H9 (cell line): ENCODE measurements at regions not wholly inside any gene's neighbourhood (a gene's known extent, or its start where the extent isn't known, plus 50 kb on each side); places are given as distances from the start of the nearest gene placed in this dataset.

Experiments
- DNase-seq: peaks from one replicate; pipeline ENCODE4 v3.0.0-alpha.2; 2017
- H2AFZ ChIP-seq: one replicate; pipeline ENCODE4 v1.6.1; 2013; ENCODE audit warnings: mild to moderate bottlenecking, low read length, control low read depth, moderate library complexity
- H2AK5ac ChIP-seq: 2 replicates; pipeline ENCODE4 v1.6.1; 2013; ENCODE audit warnings: low read length, control low read depth, mixed read lengths; ENCODE audit not compliant: insufficient read length
- H2BK120ac ChIP-seq: one replicate; pipeline ENCODE4 v1.6.1; 2013; ENCODE audit warnings: low read depth, mild to moderate bottlenecking, low read length, control low read depth, inconsistent platforms; ENCODE audit not compliant: poor library complexity, severe bottlenecking
- H2BK12ac ChIP-seq: 2 replicates; pipeline ENCODE4 v1.6.1; 2013; ENCODE audit warnings: low read length, control low read depth, mixed read lengths, low read depth; ENCODE audit not compliant: insufficient read length
- H2BK15ac ChIP-seq: 2 replicates; pipeline ENCODE4 v1.6.1; 2013; ENCODE audit warnings: low read depth, low read length, control low read depth
- H2BK20ac ChIP-seq: one replicate; pipeline ENCODE4 v1.6.1; 2013; ENCODE audit warnings: low read depth, mild to moderate bottlenecking, low read length, control low read depth, inconsistent platforms; ENCODE audit not compliant: poor library complexity, severe bottlenecking
- H2BK5ac ChIP-seq: 2 replicates; pipeline ENCODE4 v1.6.1; 2013; ENCODE audit warnings: low read length, control low read depth, mixed read lengths; ENCODE audit not compliant: insufficient read length
- H3K14ac ChIP-seq: 2 replicates; pipeline ENCODE4 v1.6.1; 2013; ENCODE audit warnings: low read length, control low read depth; ENCODE audit not compliant: insufficient read depth
- H3K18ac ChIP-seq: 2 replicates; pipeline ENCODE4 v1.6.1; 2013; ENCODE audit warnings: low read depth, mild to moderate bottlenecking, mixed read lengths, low read length, control low read depth; ENCODE audit not compliant: insufficient read length
- H3K23ac ChIP-seq: 2 replicates; pipeline ENCODE4 v1.6.1; 2013; ENCODE audit warnings: low read length, control low read depth, mixed read lengths, low read depth; ENCODE audit not compliant: insufficient read length
- H3K23me2 ChIP-seq: 2 replicates; pipeline ENCODE4 v1.6.1; 2013; ENCODE audit warnings: low read depth, mild to moderate bottlenecking, mixed read lengths, low read length, control low read depth; ENCODE audit not compliant: insufficient read length, poor library complexity, severe bottlenecking
- H3K27ac ChIP-seq: 2 replicates; pipeline ENCODE4 v1.5.1; 2013; ENCODE audit warnings: low read length, control low read depth, mixed read lengths, low read depth; ENCODE audit not compliant: insufficient read length
- H3K27me3 ChIP-seq: 2 replicates; pipeline ENCODE4 v1.6.1; 2013; ENCODE audit warnings: low read length, control low read depth, inconsistent platforms; ENCODE audit not compliant: insufficient read depth
- H3K4ac ChIP-seq: 2 replicates; pipeline ENCODE4 v1.6.1; 2013; ENCODE audit warnings: low read depth, mild to moderate bottlenecking, control low read depth, inconsistent platforms, low read length, moderate library complexity
- H3K4me1 ChIP-seq: 2 replicates; pipeline ENCODE4 v1.6.1; 2013; ENCODE audit warnings: low read length, control low read depth, inconsistent platforms; ENCODE audit not compliant: insufficient read depth
- H3K4me2 ChIP-seq: 2 replicates; pipeline ENCODE4 v1.6.1; 2013; ENCODE audit warnings: low read length, control low read depth, mixed read lengths; ENCODE audit not compliant: insufficient read length, insufficient read depth
- H3K56ac ChIP-seq: 2 replicates; pipeline ENCODE4 v1.6.1; 2013; ENCODE audit warnings: low read depth, mild to moderate bottlenecking, mixed read lengths, low read length, control low read depth; ENCODE audit not compliant: insufficient read length
- H3K79me1 ChIP-seq: 2 replicates; pipeline ENCODE4 v1.6.1; 2013; ENCODE audit warnings: low read depth, mild to moderate bottlenecking, moderate library complexity, low read length, control low read depth, inconsistent platforms; ENCODE audit not compliant: insufficient read depth, poor library complexity, severe bottlenecking
- H3K79me2 ChIP-seq: 2 replicates; pipeline ENCODE4 v1.6.1; 2013; ENCODE audit warnings: low read length, control low read depth, inconsistent platforms; ENCODE audit not compliant: insufficient read depth
- H3K9ac ChIP-seq: 2 replicates; pipeline ENCODE4 v1.6.1; 2013; ENCODE audit warnings: low read length, control low read depth, mixed read lengths; ENCODE audit not compliant: insufficient read length; ENCODE audit errors: extremely low read depth
- H3K9me3 ChIP-seq: one replicate; pipeline ENCODE4 v1.6.1; 2013; ENCODE audit warnings: low read depth, low read length, inconsistent platforms; ENCODE audit not compliant: control insufficient read depth
- H3T11ph ChIP-seq: one replicate; pipeline ENCODE4 v1.6.1; 2013; ENCODE audit warnings: mild to moderate bottlenecking, low read length, control low read depth, inconsistent platforms
- H4K20me1 ChIP-seq: one replicate; pipeline ENCODE4 v1.6.1; 2013; ENCODE audit not compliant: control insufficient read depth, insufficient read length, insufficient read depth
- H4K5ac ChIP-seq: 2 replicates; pipeline ENCODE4 v1.6.1; 2013; ENCODE audit warnings: low read depth, mild to moderate bottlenecking, mixed read lengths, low read length, control low read depth; ENCODE audit not compliant: insufficient read length
- H4K8ac ChIP-seq: replicated peaks from 2 replicates; pipeline ENCODE4 v1.6.1; 2013; ENCODE audit warnings: low read length, control low read depth, mixed read lengths, low read depth; ENCODE audit not compliant: insufficient read length
- H4K91ac ChIP-seq: 2 replicates; pipeline ENCODE4 v1.6.1; 2013; ENCODE audit warnings: low read depth, mild to moderate bottlenecking, moderate library complexity, mixed read lengths, low read length, control low read depth; ENCODE audit not compliant: insufficient read length
- H3K27ac Mint-ChIP-seq, 3 experiments: 2 replicates in 2 of 3; 3 replicates in 1 of 3; pipeline ENCODE4 v1.8.0; 2020 to 2021; ENCODE audit warnings: mixed read lengths in 3 of 3, mild to moderate bottlenecking in 1 of 3, moderate library complexity in 1 of 3
- H3K27me3 Mint-ChIP-seq: 2 replicates; pipeline ENCODE4 v1.8.0; 2021; ENCODE audit warnings: low read depth, mild to moderate bottlenecking, moderate library complexity, mixed read lengths
- H3K36me3 Mint-ChIP-seq, 3 experiments: 2 replicates in 2 of 3; 3 replicates in 1 of 3; pipeline ENCODE4 v1.8.0; 2020 to 2021; ENCODE audit warnings: low read depth in 3 of 3, mixed read lengths in 3 of 3; ENCODE audit not compliant: insufficient read depth in 1 of 3
- H3K4me1 Mint-ChIP-seq, 2 experiments: 2 replicates each; pipeline ENCODE4 v1.8.0; 2020; ENCODE audit warnings: mixed read lengths in 2 of 2
- H3K4me3 Mint-ChIP-seq, 2 experiments: 2 replicates in 1 of 2; 3 replicates in 1 of 2; pipeline ENCODE4 v1.8.0; 2020 to 2021; ENCODE audit warnings: mild to moderate bottlenecking in 2 of 2, mixed read lengths in 2 of 2, moderate library complexity in 1 of 2
- H3K9me3 Mint-ChIP-seq, 2 experiments: 2 replicates in 1 of 2; 3 replicates in 1 of 2; pipeline ENCODE4 v1.8.0; 2020; ENCODE audit warnings: mild to moderate bottlenecking in 2 of 2, mixed read lengths in 2 of 2, moderate library complexity in 1 of 2
- TF ChIP-seq, protein P1 (sequence below): fragments of 200-600 bp; sonication (generic); conservative IDR thresholded peaks from 3 replicates; pipeline ENCODE4 v1.8.0; 2021; ENCODE audit warnings: antibody characterized with exemption, mild to moderate bottlenecking

- no peak for DNase-seq
- Histone ChIP-seq H2BK120ac (no peak overlapping the region), H3K4me2 (no peak overlapping the region), H3K79me2 (no peaks in the 10 kb centered on the region), H3K9ac (no peak overlapping the region), H4K20me1 (no peaks in the 10 kb centered on the region), H2AFZ (no peak overlapping the region), H3T11ph (no peak overlapping the region), H4K5ac (no peak overlapping the region), H3K9me3 (no peaks in the 10 kb centered on the region), H2AK5ac (no peak overlapping the region), H4K91ac (no peak overlapping the region), H3K18ac (no peak overlapping the region), H4K8ac (no peak overlapping the region), H2BK20ac (no peak overlapping the region), H3K4me1 (no peaks in the 10 kb centered on the region), H2BK5ac (no peak overlapping the region), H3K14ac (no peak overlapping the region), H2BK15ac (no peak overlapping the region), H3K23me2 (no peaks in the 10 kb centered on the region), H2BK12ac (no peak overlapping the region), H3K4ac (no peak overlapping the region), H3K23ac (no peak overlapping the region), H3K27ac (no peak overlapping the region), H3K56ac (no peak overlapping the region), H3K27me3 (no peaks in the 10 kb centered on the region), H3K79me1 (no peaks in the 10 kb centered on the region)
- Mint-ChIP-seq H3K4me1 (no peaks in the 10 kb centered on the region), H3K27ac (no peak overlapping the region), H3K27me3 (peaks cover 4% of the 10 kb centered on the region), H3K36me3 (peaks cover 1 to 13% (median 4%) of the 10 kb centered on the region in 3 experiments; a peak in 4 of 7 replicates), H3K9me3 (peaks cover 5 to 16% of the 10 kb centered on the region in 2 experiments; a peak in 4 of 5 replicates), H3K4me3 (no peak overlapping the region)
- TF ChIP-seq, protein P1, sequence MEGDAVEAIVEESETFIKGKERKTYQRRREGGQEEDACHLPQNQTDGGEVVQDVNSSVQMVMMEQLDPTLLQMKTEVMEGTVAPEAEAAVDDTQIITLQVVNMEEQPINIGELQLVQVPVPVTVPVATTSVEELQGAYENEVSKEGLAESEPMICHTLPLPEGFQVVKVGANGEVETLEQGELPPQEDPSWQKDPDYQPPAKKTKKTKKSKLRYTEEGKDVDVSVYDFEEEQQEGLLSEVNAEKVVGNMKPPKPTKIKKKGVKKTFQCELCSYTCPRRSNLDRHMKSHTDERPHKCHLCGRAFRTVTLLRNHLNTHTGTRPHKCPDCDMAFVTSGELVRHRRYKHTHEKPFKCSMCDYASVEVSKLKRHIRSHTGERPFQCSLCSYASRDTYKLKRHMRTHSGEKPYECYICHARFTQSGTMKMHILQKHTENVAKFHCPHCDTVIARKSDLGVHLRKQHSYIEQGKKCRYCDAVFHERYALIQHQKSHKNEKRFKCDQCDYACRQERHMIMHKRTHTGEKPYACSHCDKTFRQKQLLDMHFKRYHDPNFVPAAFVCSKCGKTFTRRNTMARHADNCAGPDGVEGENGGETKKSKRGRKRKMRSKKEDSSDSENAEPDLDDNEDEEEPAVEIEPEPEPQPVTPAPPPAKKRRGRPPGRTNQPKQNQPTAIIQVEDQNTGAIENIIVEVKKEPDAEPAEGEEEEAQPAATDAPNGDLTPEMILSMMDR, result no peak
Observed at GRCh38 chr7:46524350-46524749, 603.3 kb upstream of the IGFBP3 start.
